ENCODE measurements at regions not wholly inside any gene's neighbourhood (a gene's known extent, or its start where the extent isn't known, plus 50 kb on each side); places are given as distances from the start of the nearest gene placed in this dataset.

DNA sequence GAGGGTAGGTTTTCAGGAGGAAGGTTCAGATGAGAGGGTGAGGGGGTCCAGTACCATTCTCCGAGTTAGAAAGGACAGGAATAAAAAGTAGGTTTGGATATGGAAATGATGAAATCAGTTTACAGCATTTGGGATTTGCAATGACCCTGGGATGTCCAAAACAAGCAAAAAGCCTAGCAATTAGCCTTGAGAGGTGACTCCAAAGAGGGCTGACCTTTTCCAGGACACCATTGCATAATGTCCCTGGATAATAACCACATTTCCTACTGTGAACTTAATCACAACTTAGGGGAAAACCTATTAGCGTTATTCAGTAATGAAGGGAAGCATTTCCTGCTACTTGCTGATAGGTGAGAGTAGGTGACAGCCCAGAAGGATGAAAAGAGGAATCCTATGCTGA, 101.4 kb upstream of the ARHGAP42 start:
- no peak for DNase-seq (ENCODE audit: low spot score)
- H3K4me3 Mint-ChIP-seq (ENCODE audit: unreplicated experiment), result no peak overlapping the region
- TF ChIP-seq, protein P1, sequence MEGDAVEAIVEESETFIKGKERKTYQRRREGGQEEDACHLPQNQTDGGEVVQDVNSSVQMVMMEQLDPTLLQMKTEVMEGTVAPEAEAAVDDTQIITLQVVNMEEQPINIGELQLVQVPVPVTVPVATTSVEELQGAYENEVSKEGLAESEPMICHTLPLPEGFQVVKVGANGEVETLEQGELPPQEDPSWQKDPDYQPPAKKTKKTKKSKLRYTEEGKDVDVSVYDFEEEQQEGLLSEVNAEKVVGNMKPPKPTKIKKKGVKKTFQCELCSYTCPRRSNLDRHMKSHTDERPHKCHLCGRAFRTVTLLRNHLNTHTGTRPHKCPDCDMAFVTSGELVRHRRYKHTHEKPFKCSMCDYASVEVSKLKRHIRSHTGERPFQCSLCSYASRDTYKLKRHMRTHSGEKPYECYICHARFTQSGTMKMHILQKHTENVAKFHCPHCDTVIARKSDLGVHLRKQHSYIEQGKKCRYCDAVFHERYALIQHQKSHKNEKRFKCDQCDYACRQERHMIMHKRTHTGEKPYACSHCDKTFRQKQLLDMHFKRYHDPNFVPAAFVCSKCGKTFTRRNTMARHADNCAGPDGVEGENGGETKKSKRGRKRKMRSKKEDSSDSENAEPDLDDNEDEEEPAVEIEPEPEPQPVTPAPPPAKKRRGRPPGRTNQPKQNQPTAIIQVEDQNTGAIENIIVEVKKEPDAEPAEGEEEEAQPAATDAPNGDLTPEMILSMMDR (IDR thresholded peaks at IDR 0.05; ENCODE audit: unreplicated experiment), result no peak
- no peak overlapping the region for H3K27ac Mint-ChIP-seq (ENCODE audit: unreplicated experiment)
- no peaks in the 10 kb centered on the region for H3K27me3 Mint-ChIP-seq (ENCODE audit: unreplicated experiment)
- H3K4me1 Mint-ChIP-seq (ENCODE audit: unreplicated experiment), result no peaks in the 10 kb centered on the region
- no peaks in the 10 kb centered on the region for H3K9me3 Mint-ChIP-seq (ENCODE audit: unreplicated experiment)
- no peaks in the 10 kb centered on the region for H3K36me3 Mint-ChIP-seq (ENCODE audit: low read depth, unreplicated experiment)

DNA sequence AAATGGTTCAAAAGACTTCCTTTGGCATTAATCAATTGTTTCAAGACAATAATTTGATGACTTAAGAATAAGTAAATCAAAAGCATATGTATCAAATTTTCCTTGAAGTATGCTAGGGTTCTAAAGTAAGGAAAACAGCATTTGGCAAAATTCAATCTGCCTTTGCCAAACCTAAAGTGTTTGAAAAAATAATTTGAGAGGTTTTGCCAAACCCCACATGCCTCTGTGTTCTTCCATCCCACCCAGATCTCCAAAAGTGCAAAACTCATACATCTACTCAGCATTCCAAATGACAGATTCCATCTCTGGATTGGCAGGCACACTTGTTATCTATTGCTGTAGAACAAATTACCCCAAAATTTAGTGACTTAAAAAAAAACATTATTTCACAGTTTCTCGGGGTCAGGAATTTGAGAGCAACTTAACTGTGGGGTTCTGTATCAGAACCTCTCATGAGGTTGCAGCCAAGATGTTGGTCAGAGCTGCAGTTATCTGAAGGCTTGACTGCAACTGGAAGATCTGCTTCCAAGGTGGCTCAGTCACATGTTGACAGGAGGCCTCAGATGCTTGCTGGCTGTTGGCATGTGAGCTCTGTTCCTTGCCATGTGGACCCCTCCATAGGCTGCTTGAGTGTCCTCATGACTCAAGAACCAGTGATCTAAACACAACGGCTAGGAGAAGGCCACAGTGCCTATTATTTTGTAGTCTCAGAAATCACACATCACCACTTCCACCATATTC, 100.6 kb upstream of the ARHGAP42 start:
- Mint-ChIP-seq H3K27ac (ENCODE audit: unreplicated experiment) (no peak overlapping the region), H3K4me1 (ENCODE audit: unreplicated experiment) (no peaks in the 10 kb centered on the region), H3K9me3 (ENCODE audit: unreplicated experiment) (no peaks in the 10 kb centered on the region), H3K4me3 (ENCODE audit: unreplicated experiment) (no peak overlapping the region), H3K36me3 (ENCODE audit: low read depth, unreplicated experiment) (no peaks in the 10 kb centered on the region), H3K27me3 (ENCODE audit: unreplicated experiment) (no peaks in the 10 kb centered on the region)
- TF ChIP-seq, protein P1 (IDR thresholded peaks at IDR 0.05; ENCODE audit: unreplicated experiment), result no peak
- no peak for DNase-seq (ENCODE audit: low spot score)

DNA sequence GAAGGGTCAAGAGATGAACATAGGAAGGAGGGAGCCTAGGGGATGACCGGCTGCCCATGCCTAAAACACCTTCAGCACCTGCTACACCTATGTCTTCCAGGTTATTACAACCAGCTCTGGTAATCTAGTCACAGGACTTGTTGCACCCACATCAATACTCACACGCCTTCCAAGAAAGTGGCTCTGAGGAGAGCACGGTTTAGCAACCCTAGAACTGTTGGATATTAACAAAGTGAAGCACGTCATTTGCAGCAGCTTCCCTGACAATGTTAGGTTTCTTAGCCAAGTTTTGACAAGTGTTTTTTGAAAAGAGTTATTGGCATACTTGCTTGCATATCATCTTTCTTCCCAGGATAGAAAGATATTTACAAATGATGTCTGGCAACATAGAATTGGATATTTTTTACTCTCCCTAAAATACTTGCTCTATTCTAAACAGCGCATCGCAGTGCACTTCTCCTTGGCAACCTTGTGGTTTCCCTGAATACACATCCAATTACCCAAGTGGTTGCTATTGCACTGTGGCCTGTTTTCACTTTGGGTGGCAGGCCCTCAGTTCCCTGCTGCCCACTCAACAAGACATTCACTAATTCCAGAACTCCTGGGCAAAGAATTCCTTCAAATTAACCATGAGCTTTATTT, 94.3 kb upstream of the ARHGAP42 start:
- TF ChIP-seq, protein P1 (IDR thresholded peaks at IDR 0.05; ENCODE audit: unreplicated experiment), result no peak
- Mint-ChIP-seq H3K36me3 (ENCODE audit: low read depth, unreplicated experiment) (no peaks in the 10 kb centered on the region), H3K9me3 (ENCODE audit: unreplicated experiment) (no peaks in the 10 kb centered on the region), H3K4me1 (ENCODE audit: unreplicated experiment) (peaks cover 11% of the 10 kb centered on the region), H3K27ac (ENCODE audit: unreplicated experiment) (no peak overlapping the region), H3K4me3 (ENCODE audit: unreplicated experiment) (no peak overlapping the region), H3K27me3 (ENCODE audit: unreplicated experiment) (peaks cover 3% of the 10 kb centered on the region)
- no peak for DNase-seq (ENCODE audit: low spot score)

DNA sequence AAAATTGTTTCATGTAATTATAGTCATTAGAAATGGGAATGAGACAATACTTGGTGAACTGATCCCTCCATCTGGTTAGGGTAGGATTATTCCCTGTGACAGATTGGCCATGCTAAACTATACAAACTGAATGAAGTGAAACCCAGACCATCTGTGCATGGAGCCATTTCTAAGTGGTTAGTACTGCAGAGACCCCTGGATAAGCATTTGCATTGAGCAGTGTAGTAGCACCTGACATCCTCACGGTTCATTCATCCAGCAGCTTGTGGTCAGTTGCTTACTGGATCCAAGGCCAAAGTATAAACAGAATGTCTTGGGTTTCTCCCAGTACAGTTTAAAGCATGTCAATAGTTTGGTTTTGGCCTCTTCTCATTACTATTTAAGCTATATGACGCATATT, 93.8 kb upstream of the ARHGAP42 start:
- no peak for DNase-seq (ENCODE audit: low spot score)
- H3K36me3 Mint-ChIP-seq (ENCODE audit: low read depth, unreplicated experiment), result no peaks in the 10 kb centered on the region
- H3K27me3 Mint-ChIP-seq (ENCODE audit: unreplicated experiment), result peaks cover 3% of the 10 kb centered on the region
- H3K27ac Mint-ChIP-seq (ENCODE audit: unreplicated experiment), result no peak overlapping the region
- TF ChIP-seq, protein P1 (IDR thresholded peaks at IDR 0.05; ENCODE audit: unreplicated experiment), result no peak
- H3K9me3 Mint-ChIP-seq (ENCODE audit: unreplicated experiment), result no peaks in the 10 kb centered on the region
- H3K4me1 Mint-ChIP-seq (ENCODE audit: unreplicated experiment), result peaks cover 11% of the 10 kb centered on the region
- H3K4me3 Mint-ChIP-seq (ENCODE audit: unreplicated experiment), result no peak overlapping the region

DNA sequence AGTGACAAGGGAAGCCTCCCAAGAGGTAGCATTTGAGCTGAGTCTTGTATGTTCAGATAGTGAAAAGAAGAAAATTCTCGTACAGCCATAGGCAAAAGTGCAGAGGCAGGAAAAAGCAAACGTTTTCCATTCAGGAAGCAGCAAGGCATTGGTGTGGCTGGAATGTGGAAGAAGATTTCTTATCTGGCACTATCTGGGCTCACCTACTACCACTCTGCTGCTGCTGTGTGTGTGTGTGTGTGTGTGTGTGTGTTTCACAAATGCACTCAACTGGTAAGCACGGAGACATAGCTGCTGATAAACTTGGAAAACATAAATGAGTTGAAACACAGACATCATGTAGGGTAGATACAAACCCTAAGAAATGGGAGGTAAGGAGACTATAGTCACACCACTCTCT, 92.8 kb upstream of the ARHGAP42 start:
- peaks cover 11% of the 10 kb centered on the region for H3K4me1 Mint-ChIP-seq (ENCODE audit: unreplicated experiment)
- DNase-seq (ENCODE audit: low spot score), result peak; percentile 9

More for the DNA sequence above, 92.8 kb upstream of the ARHGAP42 start:
- no peak overlapping the region for H3K4me3 Mint-ChIP-seq (ENCODE audit: unreplicated experiment)
- TF ChIP-seq, protein P1 (IDR thresholded peaks at IDR 0.05; ENCODE audit: unreplicated experiment), result no peak
- no peaks in the 10 kb centered on the region for H3K9me3 Mint-ChIP-seq (ENCODE audit: unreplicated experiment)
- peaks cover 3% of the 10 kb centered on the region for H3K27me3 Mint-ChIP-seq (ENCODE audit: unreplicated experiment)
- no peak overlapping the region for H3K27ac Mint-ChIP-seq (ENCODE audit: unreplicated experiment)
- H3K36me3 Mint-ChIP-seq (ENCODE audit: low read depth, unreplicated experiment), result no peaks in the 10 kb centered on the region

Measured in endothelial cell (in vitro differentiated cells).